ENCODE measurements at regions not wholly inside any gene's neighbourhood (a gene's known extent, or its start where the extent isn't known, plus 50 kb on each side); places are given as distances from the start of the nearest gene placed in this dataset.

DNA sequence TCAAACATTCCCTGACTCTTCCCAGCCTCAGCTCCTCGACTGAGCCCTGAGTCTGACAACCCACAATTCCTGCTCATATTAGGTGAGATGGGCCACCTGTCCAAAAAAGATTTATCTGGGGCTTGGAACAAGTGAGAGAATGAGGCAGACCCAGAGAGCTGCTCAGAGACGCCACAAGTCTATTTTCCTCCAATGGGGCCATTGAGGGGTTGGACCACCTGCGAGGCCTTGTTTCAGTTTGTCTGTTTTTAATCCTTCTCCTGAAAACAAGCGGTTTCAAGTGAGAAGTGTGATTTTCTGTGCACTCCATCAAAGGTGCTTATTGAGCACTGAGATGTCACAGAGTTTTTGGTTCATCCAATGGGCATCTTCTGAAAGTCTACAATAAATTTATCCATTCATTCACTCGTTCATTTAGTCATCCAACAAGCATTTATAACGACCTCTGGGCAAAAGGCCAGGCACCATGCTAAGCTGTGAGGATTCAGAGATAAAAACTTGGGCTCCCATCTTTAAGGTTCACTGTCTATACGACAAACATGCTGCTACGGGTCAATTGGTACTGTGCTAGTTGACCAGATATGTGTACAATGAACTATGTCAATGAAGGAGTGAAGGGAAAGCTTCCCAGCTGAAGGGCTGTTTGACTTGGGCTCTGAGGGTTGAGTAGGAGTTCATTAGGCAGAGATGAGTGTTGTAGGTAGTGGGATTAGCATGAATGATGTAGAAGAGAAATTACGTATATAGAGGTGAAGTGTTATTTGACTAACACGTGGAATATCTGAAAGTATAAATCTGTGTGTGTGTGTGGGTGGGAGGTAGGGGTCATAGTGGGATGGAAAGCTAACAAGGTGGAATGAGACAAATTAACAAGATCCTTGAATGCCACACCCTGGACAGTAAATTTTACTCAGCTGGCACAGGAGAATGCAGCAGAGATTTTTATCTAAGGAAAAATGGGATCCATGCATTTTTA, 168.9 kb downstream of the MIAT start:
- TF ChIP-seq, protein P1, sequence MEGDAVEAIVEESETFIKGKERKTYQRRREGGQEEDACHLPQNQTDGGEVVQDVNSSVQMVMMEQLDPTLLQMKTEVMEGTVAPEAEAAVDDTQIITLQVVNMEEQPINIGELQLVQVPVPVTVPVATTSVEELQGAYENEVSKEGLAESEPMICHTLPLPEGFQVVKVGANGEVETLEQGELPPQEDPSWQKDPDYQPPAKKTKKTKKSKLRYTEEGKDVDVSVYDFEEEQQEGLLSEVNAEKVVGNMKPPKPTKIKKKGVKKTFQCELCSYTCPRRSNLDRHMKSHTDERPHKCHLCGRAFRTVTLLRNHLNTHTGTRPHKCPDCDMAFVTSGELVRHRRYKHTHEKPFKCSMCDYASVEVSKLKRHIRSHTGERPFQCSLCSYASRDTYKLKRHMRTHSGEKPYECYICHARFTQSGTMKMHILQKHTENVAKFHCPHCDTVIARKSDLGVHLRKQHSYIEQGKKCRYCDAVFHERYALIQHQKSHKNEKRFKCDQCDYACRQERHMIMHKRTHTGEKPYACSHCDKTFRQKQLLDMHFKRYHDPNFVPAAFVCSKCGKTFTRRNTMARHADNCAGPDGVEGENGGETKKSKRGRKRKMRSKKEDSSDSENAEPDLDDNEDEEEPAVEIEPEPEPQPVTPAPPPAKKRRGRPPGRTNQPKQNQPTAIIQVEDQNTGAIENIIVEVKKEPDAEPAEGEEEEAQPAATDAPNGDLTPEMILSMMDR (IDR thresholded peaks at IDR 0.05): no peak
- TF ChIP-seq POLR2A (IDR thresholded peaks at IDR 0.05) (no peak), POLR2AphosphoS5 (IDR thresholded peaks at IDR 0.05) (no peak)

All from prostate gland (tissue), 2 donors.